ENCODE measurements at regions not wholly inside any gene's neighbourhood (a gene's known extent, or its start where the extent isn't known, plus 50 kb on each side); places are given as distances from the start of the nearest gene placed in this dataset.

DNA sequence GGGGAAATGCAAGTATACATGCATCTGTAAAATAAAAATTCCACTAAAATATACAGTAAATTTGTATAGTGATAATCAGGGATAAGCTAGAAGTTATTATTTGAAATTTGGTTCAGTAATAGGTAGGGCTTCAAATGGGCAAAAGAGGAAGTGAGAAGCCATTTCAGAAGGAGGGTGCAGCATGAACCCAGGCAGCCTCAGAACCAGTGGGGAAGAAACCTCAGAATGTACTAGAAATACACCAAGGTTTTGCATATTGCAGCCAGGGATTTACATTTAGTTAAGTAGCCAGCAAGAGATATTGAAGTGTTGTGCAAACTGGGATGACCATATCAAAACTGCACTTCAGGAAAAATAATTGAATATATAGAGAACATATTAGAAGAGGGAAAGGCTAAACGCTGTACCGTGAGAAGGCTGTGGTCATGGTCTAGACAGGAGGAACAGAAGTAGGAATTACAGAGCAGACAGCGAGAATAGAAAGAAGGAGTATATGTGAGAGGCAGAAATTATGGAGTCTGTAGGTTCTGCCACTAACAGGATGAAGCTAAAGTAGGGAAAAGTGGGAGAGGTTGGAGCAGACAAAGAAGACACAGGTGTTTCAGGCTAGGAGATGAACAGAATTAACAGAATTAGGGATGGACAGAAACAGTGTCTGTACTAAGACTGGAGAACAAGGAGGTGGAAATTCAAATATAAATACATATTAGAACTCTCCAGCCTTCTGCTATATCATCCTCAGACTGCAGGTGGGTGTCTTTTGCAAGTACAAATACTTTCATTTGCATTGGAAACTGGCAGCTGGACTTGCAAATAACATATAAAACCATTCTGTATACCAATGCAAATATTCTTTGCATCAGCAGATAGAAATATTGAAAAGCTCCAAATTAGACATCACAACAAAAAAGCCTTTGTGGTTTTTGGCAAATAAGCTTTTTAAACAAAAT, 335.6 kb downstream of the ZNF608 start:
- no peak overlapping the region for H3K4me3 ChIP-seq (ENCODE audit: low read depth, low read length)
- TF ChIP-seq, protein P1, sequence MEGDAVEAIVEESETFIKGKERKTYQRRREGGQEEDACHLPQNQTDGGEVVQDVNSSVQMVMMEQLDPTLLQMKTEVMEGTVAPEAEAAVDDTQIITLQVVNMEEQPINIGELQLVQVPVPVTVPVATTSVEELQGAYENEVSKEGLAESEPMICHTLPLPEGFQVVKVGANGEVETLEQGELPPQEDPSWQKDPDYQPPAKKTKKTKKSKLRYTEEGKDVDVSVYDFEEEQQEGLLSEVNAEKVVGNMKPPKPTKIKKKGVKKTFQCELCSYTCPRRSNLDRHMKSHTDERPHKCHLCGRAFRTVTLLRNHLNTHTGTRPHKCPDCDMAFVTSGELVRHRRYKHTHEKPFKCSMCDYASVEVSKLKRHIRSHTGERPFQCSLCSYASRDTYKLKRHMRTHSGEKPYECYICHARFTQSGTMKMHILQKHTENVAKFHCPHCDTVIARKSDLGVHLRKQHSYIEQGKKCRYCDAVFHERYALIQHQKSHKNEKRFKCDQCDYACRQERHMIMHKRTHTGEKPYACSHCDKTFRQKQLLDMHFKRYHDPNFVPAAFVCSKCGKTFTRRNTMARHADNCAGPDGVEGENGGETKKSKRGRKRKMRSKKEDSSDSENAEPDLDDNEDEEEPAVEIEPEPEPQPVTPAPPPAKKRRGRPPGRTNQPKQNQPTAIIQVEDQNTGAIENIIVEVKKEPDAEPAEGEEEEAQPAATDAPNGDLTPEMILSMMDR (IDR thresholded peaks at IDR 0.05; ENCODE audit: low read depth, low read length), result no peak

DNA sequence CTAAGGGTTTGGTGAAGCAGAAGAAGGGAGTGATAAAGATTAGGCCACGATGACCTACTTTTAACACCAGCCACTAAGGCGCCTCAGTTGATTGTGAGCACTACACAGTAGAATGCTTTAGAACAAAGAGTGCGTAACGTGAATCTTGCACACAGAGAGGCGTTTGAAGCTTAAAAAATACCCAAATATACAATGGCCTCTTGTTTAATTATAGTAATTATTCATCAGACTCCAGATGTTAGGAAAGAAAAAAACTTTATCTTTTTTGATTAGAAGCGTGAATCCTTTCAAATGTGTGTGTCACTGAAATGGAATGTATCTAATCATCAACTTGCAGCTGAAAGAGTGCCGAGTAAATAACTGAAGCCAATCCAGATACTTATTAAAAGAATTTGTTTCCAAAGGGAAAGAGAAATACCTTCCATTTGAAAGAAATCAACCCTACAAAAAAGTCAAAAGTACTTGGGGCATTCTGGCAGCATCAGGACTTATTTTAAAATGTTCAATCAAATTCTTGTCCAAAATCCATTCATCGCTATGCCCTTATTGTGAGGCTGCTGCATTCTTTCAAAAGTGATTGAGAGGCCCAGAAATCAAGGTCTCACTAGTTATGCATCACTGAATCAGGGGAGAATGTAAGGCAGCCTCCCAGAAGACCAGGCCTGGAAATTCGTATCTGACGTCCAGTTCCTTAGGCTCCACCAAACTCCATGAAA, 337.5 kb downstream of the ZNF608 start:
- no peak overlapping the region for H3K4me3 ChIP-seq (ENCODE audit: low read depth, low read length)
- TF ChIP-seq, protein P1 (IDR thresholded peaks at IDR 0.05; ENCODE audit: low read depth, low read length), result no peak

DNA sequence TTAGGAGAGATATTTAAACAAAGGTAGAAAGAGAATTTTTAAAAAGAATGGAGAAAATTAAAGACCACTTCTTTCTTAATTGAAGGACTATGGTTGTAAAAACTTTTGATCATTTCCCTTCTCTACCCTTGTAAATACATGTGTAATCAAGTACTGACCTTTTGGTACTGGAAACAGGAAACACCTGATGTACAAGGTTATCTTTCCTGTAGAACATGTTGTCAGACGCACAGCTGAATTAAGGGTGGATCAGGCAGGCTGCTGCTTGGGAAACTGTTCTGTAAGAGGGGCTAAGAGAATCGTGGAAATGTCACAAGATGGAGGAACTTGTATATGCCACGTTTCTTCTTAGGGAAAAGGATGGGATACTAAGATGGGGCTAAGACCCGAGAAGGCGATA, 341.6 kb downstream of the ZNF608 start:
- no peak overlapping the region for H3K4me3 ChIP-seq (ENCODE audit: low read depth, low read length)
- TF ChIP-seq, protein P1 (IDR thresholded peaks at IDR 0.05; ENCODE audit: low read depth, low read length), result no peak

DNA sequence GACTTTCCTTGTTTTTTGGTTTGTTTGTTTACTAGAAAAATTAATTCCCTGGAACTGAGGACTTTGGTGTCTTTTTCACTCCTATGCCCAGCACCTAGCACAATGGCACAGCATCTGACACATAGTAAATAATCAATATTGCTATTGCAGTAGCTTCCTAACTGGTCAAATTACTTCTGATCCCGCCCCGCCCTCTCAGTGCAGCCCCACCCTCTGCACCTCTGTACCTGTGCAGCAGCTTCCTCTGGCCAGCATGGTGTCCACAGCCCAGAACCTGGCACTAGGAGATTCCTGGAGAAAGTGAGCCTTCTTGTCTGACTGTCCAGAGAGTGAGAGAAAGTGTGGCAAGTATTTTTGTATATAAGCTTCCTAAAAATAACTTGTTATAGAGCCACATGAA, 343.2 kb downstream of the ZNF608 start:
- TF ChIP-seq, protein P1 (IDR thresholded peaks at IDR 0.05; ENCODE audit: low read depth, low read length), result no peak
- no peak overlapping the region for H3K4me3 ChIP-seq (ENCODE audit: low read depth, low read length)

DNA sequence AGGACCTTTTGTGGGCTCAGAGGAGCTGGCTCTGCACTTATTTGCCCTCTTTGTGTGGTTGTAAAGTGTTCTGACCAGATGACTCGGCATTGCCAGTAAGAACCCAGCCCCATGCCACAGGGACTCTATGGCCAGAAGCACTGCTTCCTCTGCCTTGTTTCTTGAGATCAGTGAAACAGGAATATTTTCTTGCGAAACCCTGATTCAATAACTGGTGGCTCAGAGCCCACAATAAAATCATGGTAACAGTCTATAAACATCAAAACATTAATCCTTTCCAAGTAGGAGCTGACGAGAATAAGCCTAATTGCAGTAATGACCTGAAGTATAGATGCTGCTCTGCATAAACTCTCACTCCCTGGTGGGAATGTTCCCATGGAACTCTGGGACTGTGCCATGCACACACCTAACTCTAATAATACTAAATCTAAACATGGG, 344.3 kb downstream of the ZNF608 start:
- TF ChIP-seq, protein P1 (IDR thresholded peaks at IDR 0.05; ENCODE audit: low read depth, low read length), result no peak
- H3K4me3 ChIP-seq (ENCODE audit: low read depth, low read length), result no peak overlapping the region

DNA sequence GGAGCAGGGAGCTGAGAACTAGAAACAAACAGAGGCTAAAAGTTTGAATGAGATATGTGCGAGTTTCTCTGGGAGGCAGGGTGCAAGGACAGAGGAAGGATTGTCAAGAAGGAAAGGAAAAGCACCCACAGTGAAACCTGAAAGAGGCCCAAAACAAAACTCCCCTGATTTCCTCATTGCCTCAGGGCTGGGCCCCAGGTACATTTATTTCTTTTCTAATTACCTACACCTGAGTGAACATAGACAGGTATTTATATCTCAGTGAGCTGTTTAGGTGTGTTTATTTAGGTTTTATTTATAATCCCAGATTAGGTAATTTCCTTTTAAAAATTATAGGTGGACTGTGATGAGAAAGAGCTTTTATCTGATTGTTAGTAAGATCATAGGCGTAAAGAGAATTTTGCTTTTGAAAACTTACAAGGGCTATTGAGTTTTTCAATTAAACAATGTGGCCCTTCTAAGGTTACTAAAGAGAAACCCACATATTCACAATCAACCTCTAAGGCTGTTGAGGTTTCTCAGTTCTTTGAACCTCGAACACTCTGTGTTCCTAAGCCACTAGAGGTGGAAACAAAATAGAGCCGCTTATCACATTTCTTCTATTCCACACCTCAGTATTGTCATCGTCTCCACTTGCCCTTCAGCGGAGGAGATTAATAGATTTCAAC, 344.8 kb downstream of the ZNF608 start:
- H3K4me3 ChIP-seq (ENCODE audit: low read depth, low read length), result no peak overlapping the region
- TF ChIP-seq, protein P1 (IDR thresholded peaks at IDR 0.05; ENCODE audit: low read depth, low read length), result no peak

All from WI38 (cell line).